Limb (tissue), 2 donors: ENCODE measurements at regions not wholly inside any gene's neighbourhood (a gene's known extent, or its start where the extent isn't known, plus 50 kb on each side); places are given as distances from the start of the nearest gene placed in this dataset.

Experiments
- DNase-seq, 2 donors: peaks; one replicate each; pipeline ENCODE4 v3.0.0-alpha.2; 2016; ENCODE audit errors: extremely low spot score in 2 of 2

DNA sequence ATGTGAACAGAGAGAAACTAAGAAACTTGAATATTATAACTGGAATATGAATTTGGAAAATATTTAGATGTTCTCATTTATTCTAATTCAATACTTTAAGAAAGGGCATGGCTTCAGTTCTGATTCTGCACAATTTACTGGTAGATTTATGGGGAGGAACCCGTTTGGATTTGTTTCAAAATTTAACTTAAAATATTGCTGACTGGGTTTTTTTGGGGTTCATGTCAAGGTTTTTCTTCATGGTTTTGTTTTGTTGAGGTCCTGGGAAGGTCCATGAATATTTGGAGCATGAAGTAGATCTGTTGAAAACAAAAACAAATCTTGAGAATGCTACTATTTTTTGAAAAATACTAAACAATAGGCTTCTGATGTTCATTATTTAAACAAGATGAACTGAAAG is 214.7 kb downstream of the PIK3R1 start:
- DNase-seq, result no peak

DNA sequence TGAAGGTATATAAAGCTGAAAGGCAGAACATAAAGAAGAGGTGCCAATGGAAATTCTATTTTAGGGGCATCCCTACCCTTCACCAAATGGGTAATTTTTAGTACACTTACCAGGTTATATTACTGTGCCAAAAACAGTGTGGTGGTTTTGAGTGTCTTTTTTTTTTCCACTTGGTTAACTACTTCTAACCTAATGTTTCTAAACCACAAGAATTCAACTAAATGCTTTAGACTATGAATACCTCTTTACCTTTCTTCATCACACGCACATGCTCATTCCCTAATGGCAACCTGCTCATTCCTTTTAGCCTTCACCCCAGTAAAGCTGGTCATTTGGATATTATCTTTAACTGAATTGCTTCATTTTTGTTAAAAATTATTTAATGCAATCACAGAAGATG is 215.6 kb downstream of the PIK3R1 start:
- no peak for DNase-seq

DNA sequence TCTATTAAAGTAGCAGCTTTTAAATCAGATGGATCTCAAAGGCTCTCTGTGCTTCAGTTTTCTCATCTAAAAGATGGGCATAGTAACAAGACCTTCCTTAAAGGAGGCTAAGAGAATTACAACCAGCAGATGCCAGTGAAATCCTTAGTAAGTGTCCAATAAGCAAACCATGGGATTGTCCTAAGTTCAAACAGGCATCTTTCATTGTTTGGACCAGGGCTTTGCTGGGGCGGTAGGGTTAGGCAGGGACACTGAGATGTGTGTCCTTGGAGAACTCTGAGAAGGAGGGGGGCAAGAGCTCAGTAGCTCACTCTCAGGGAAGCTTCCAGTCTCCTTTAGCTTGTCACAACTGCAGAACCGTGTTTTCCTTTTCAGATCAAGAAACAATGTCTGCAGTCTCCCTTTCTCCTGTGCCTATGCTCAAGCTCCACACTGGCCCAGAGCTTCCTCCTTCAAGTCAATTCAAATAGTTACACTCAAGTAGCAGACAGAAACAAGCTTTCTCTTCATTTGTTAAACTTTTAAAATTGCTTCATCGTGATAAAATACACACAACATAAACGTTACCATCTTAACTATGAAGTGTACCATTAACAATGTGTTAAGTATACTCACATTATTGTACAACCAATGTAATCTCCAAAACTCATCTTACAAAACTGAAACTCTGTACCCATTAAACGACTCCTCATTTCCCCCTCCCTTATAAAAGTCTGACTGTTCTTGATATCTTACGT is 216.2 kb downstream of the PIK3R1 start:
- DNase-seq, result no peak

DNA sequence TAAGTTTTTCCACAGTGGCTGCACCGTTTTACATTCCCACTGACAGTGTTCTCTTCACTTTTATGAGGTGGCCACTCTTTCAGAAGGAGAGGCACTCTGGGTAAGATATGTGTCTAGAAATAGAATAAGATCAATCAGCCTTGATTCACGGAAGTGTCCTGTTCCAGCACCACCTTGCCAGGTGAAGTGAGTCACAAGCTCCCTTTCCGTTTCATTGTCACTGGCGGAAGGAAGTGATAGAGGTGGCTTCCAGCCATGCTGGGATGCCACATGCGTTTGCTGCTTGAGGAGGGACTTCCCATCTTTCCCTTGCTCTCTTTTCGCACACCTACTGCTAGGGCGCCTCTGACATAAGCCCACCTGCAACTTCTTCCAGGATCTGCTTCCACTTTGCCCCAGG is 217.1 kb downstream of the PIK3R1 start:
- DNase-seq, result no peak

DNA sequence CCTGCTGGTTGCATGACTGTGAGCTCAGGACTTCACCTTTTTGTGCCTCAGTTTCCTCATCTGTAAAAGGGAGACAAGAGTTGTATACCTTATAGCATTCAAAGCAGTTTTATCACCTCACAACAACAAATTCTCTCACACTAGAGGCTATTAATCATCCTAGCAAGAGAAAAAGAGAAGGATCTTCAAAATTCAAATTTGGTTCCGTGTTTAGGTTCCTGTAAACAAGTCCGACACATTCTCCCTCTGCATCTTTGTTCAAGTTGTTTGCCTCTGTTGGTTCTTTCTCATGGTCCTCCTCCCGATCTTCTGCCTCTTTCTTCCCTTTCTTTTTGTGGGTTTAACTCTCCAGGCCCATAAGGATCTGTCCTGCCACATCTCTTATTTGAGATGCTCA is 218.0 kb downstream of the PIK3R1 start:
- no peak for DNase-seq

DNA sequence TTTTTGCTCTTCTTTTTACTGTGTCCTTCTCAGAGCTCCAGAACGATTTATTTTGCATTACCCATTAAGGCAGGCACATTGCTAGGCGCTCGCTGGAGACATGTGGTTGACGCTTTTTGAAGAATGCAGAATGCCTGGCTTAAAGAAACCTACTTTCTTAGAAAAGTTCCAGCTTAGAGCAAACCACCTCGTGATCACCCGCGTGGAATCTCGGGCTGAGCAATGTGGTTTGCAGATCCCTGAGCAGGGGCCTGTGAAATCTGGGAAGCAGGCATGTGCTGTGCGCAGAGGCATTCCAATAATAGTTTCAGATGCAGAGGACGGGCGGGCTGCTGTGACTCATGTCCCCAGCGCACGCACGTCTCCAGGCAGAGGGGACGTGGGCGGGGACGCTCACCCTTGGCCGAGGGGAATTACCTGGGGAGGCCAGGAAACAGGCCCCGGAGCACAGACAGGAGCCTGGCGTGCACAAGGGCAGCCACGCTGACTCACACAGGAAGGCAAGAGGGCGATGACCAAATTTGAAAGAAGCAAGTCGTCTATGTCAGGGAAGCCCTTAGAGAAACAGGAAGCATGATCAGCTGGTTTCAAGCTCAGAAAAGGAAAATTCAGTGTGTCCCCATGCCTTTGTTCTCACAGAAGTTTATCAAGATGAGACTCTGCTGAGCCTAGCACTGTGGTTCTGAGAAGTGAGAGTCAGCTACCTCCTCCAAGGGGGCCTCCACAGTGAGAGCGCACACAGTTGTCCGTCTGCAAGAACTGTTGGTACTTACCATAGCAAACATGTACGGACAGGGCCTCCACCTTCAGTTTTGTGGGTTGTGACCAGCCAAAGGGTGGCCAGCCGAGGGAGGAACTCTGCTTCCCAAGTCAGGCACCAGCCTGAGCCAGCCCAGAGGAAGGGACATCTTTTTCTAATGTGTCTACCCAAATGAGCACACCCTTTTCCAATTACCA is 218.6 kb downstream of the PIK3R1 start:
- DNase-seq, result peak in 1 of 2 donors; percentile 53

DNA sequence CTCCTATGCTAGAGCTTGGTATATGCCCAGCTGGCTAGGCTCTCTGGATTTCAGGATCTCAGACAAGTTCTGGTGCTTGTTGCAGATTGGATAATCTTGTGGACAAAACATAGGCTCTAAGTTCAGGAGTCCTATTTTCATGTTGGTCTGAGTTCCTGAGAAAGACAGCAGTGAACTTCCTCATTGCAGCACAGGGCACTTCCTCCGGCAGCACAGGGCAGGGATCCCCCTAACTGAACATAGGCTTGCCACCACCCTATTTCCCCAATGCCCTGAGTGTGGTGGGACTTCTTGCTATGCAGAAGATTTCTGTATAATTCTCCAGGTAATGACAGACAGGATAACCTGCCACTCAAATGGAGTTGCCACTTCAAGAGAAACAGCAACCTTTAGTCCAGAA is 220.1 kb downstream of the PIK3R1 start:
- no peak for DNase-seq

DNA sequence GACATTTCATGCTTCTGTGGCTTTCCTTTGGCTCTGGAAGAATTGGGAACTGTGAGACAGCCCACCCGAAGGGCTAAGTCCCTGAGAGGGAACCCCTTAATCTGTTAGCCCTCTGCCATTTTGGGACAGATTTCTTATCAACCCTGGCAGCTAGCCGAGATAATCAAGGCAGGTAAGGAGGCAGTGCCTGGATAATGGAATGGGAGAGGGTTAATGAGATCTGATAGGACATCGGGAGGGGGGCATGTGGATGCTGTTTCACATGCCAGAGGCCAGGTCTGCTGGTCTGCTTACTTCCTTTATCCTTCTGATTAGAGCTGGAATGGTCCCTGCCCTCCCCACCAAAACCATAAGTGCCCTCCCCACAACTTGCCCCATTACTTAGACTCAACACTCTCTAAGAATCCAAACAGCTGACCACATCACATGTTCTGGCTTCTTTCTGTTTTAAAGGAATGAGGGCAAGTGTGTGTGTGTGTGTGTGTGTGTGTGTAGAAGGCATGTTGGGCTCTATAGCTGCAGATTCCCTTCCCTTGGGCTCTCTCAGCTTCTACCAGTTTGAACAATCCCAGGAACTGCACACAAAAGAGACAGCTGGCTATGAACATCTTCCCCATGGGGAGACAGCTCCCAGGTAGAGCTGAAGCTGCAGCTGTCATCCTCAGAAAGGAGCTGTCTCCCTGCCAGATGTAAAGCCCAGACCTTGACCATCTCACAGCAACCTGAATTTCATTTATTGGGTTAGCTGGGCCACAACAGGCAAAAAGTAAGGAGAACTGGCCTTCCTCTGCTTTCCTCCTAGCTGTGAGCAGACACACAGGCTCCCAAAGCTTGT is 221.3 kb downstream of the PIK3R1 start:
- no peak for DNase-seq

DNA sequence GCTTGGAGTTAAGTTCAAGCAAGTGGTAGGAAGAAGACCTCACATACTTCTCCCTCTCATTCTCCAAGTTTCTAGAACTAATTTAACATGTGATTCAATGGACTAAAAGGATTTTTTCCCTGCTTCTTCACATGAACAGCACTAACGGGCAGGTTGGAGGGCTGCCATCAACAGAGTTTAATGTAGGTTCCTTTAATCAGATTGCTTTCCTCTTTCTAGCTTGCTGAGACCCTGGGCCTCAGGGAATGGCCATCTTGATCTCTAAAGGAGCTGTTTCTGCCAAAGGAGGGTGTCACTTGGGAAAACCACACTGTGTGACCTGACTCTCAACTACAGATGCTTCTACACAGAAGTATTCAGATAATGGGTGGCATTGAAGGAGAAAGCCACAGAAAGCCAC is 223.3 kb downstream of the PIK3R1 start:
- DNase-seq, result no peak

DNA sequence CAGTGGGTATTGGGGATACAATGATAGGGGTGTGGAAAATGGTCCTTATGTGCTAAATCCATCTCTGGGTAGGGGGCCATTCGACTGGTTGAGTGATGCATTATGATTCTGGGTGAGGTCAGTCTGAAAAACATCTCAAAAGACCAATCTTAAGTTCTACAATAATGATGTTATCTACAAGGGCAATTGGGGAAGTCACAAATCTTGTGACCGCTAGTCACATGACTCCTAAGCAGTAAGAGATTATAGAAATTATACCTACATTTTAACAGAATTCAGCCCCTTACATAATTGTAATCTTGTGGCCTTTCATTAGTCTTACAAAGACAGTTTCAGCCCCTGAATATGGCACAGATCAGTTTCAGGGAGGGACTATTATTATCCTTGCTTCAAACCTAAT is 224.7 kb downstream of the PIK3R1 start:
- no peak for DNase-seq

DNA sequence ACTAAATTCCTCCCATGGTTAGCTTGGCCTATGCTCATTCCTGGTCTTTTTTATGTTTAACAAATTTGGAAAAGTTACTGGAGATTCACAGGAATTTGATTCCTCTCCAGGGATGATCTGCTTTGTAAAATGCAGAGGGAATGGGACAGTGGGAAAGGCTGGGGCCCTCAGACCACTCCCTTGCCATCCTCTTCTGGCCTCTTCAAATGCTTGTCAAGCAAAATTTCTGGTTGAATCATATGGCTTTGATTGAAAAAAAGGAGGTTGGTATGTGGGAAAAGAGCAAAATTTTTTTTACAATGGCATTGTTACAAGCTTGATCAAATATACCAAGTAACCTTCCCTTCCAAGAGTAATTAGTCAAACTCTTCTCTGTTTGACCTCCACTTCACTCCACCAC is 225.1 kb downstream of the PIK3R1 start:
- no peak for DNase-seq

DNA sequence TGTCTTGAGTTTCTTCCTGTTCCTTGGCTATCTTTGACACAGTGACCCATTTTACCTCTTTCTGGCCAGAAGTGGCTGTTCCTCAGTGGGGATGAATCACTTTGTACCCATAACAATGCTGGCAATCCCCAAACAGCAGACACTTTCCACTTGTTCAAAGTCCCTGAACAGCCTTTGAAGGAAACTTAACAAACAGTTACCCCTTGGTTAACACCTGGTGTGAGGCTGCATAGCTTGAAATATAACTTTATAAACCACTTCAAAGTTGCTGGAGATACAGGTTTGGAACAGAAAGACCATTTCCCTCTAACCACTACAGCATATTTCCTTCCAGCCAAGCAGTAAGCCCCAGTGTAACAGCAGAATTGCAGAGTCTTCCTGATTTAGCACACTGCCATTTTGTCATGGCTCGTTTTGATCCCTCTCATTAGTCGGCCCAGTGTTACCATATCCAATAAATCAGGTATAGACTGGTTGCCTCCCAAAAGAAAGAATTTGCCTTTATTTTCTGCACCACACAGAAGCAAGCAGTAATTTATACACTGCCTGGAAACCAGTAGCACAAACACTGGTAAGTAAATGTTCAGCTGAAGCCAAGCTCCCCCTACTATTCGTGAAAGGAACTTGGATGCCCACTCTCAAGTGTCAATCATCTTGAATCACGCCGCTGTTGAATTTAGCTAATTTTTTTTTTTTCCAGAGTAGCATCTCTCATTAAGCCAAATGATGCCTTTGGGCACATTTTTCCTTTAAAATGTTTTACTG is 225.9 kb downstream of the PIK3R1 start:
- DNase-seq, result no peak

DNA sequence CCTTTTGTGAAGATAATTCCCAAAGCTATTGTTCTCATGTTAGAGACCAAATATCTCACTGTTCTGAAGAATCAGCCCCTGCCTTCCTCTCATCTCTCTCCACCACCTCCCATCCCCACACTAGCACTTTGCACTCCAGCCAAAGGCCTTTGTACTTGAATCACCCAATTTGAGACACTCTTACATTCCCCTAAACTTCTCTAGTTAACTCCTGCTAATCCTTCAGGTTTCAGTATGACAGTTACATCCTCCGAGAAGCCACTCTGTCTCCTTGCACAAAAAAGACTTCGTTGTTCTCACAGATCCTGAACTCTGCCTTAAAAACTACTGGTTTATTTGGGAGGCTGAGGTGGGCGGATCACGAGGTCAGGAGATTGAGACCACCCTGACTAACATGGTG is 227.5 kb downstream of the PIK3R1 start:
- no peak for DNase-seq

DNA sequence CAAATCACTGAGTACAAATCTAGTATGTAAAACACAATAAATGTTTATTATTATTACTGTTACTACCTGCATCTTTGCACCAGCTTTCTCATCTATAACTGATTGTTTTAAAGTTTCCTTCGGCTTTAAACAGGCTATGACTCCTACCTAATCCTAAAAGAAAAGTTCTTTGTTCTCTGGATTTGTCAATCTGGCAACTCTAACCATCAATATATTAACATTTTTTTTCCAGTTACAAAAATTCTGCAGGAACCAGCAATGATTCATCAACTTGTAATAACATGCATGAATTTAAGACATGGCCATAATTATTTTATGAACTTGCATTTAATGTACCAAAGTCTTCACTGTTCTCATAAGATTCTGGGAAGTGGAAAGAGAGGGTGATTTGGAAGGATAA is 228.5 kb downstream of the PIK3R1 start:
- no peak for DNase-seq

DNA sequence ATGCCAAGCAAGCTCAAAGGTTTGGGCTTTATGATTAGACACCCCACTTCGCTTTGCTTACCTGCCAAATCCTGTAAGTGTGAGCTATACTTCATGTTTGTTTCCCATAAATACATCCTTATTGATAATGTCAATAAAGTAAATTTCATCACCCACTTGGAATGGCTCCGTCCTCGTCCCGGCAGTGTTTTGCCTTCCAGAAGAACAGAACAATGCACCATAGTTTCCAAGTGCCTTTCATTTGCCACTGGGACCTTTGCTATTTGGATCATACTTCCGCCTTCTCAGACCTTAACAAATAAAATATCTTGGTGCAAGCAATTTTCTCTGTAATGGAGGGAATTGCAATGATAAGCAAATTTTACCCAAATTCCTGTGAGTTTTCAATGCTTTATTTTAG is 229.3 kb downstream of the PIK3R1 start:
- DNase-seq, result no peak

DNA sequence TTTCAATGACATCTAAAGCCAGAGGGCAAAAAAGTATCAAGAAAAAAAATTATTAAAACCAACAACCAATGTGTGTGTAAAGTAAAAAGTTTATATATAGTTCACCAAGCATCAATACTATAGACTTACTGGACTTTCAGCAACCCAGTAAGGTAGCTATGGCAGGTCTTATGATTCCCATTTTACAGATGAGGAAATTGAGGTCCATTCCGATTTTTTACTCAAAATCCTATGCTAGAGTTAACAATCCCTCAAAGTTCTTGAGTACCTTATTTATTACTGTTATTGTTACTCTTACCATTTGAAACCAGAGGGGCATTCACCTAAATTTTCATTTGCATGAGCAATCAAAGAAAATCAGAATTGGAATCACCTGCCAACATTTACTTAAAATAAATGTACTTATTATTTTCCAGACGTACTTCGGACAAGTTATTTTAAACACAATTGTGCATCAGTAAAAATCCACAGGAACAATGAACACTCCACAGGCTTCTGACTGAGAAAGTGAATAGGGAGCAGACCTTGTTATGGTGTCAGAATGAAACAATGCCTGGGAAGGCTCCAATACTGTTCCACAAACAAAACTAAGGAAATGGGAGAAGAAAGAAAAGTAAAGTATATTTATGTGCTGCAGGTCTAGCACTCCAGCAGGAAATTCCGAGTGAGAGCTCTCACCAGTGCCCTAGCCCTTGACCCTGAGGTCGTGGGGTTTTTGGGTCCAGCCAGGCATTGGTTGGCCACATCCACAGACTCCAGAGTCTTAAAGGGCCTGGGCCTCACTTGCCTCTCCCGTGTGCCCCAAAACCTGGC is 229.9 kb downstream of the PIK3R1 start:
- no peak for DNase-seq

DNA sequence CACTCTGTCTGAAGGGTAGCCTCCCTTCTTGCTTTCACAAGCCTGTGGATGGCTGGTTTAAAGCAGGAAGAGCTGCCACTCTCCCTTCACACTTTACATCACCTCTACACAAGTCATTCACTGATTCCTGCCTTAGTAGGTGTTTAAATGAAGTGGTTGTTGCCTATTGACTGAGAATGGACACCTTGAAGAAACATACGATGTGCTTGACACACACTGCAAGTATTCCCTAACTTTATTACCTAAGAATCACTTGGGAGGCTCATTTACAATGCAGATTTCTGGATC is 230.5 kb downstream of the PIK3R1 start:
- no peak for DNase-seq

DNA sequence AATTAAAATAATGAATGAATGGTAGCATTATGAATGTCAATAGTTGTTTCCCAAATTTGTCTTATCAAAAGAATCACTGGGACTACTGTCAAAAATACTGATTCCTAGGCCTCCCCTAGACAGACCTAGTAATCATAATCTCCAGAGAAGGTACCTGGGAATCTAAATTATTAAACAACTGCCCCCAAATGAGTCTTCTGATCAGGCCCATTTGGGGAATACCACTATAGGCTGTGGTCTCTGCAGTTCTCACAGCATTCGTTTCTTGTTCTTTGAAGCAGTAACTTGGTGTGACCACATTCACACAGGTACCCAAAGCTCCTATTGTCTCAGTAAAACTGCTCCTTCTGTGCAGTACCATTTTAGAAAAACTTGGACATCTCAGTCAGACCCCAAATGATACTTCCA is 230.9 kb downstream of the PIK3R1 start:
- no peak for DNase-seq

DNA sequence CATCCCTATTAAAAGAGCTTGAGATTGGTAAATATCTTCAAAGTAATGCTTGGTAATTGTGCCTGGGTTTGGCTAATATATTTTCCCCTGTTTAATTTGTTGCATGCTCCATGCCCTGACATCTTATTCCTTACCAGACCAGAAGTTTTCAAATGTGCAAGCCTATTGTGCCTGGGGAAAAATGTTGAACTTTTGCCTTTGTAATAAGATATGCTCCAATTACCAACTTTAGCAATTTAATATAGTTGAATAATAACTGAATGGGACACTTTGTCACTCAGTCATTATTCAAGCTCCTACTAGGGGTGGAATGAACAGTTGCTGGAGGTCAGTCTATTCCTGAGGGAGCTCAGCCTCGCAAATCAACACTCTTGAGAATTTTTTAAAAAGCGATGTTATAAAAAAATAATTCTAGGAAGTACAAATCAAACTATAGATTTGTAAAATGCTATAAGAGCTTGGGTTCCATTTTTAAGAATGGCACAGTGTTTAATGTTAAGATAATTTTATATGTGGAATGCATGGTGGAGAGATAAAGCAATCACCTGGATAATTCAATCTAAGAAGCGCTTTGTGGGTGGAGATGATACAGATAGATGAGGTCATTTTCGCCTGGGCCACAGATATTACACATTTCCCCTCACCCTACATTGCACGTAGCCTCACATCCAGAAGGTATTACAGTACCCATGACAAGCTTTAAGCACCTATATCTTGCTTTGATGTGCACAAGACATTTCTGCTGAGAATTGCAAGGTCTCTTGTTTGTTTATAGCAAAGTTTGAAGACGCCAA is 231.8 kb downstream of the PIK3R1 start:
- DNase-seq, result no peak

DNA sequence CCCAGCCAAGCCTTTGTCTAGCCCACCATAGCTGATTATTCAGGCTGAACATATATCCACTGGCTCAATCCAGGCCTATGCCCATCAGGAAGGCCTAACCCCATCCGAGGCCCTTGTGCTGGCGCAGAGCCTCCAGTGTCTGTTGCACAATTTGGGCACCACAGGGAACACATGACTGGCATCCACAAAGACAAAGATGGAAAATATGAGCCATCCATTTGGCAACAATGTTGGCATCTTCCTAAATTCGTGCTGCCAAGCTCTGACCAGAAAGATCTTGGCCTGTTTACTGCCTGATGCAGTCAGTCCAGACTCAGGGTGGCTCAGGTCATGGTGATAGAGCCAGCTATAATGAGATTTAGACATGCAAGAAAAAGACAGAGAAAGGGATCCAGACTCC is 233.8 kb downstream of the PIK3R1 start:
- no peak for DNase-seq
